Immature natural killer cell (primary cell): ENCODE measurements at regions not wholly inside any gene's neighbourhood (a gene's known extent, or its start where the extent isn't known, plus 50 kb on each side); places are given as distances from the start of the nearest gene placed in this dataset.

ENCODE experiments used
- DNase-seq, 3 donors: peaks; one replicate each; pipeline ENCODE4 v3.0.0; 2022; ENCODE audit warnings: mixed read lengths in 1 of 3
- H3K27ac Mint-ChIP-seq, 6 donors: one replicate each; pipeline ENCODE4 v1.8.0; 2020; ENCODE audit warnings: mixed read lengths in 6 of 6, mild to moderate bottlenecking in 5 of 6, inconsistent platforms in 4 of 6, moderate library complexity in 3 of 6
- H3K27me3 Mint-ChIP-seq, 3 donors: one replicate each; pipeline ENCODE4 v1.8.0; 2020 to 2021; ENCODE audit warnings: low read depth in 3 of 3, mild to moderate bottlenecking in 3 of 3, mixed read lengths in 3 of 3, moderate library complexity in 3 of 3, inconsistent platforms in 1 of 3
- H3K36me3 Mint-ChIP-seq, 3 donors: one replicate each; pipeline ENCODE4 v1.8.0; 2020; ENCODE audit warnings: mixed read lengths in 3 of 3, inconsistent platforms in 2 of 3, mild to moderate bottlenecking in 2 of 3
- H3K4me1 Mint-ChIP-seq, 2 donors: one replicate each; pipeline ENCODE4 v1.8.0; 2020; ENCODE audit warnings: inconsistent platforms in 2 of 2, mild to moderate bottlenecking in 2 of 2, mixed read lengths in 2 of 2, moderate library complexity in 1 of 2
- H3K4me3 Mint-ChIP-seq, 5 donors: one replicate each; pipeline ENCODE4 v1.8.0; 2020; ENCODE audit warnings: mild to moderate bottlenecking in 5 of 5, mixed read lengths in 5 of 5, inconsistent platforms in 3 of 5, moderate library complexity in 3 of 5
- H3K9me3 Mint-ChIP-seq, 6 donors: one replicate each; pipeline ENCODE4 v1.8.0; 2020; ENCODE audit warnings: mild to moderate bottlenecking in 6 of 6, mixed read lengths in 6 of 6, inconsistent platforms in 4 of 6, moderate library complexity in 3 of 6

GRCh38 chr9:16039988-16040761 is 487.3 kb downstream of the CCDC171 start:
- Mint-ChIP-seq H3K4me1 (peaks cover 5 to 7% of the 10 kb centered on the region in 2 donors), H3K27ac (no peak overlapping the region), H3K27me3 (peaks cover 2 to 5% (median 4%) of the 10 kb centered on the region in 3 donors), H3K36me3 (no peaks in the 10 kb centered on the region), H3K9me3 (peaks cover 0 to 10% (median 0%) of the 10 kb centered on the region in 6 donors), H3K4me3 (no peak overlapping the region)
- DNase-seq = no peak

- Mint-ChIP-seq H3K9me3 (peaks cover 0 to 7% (median 0%) of the 10 kb centered on the region in 6 donors), H3K36me3 (no peaks in the 10 kb centered on the region), H3K27me3 (peaks cover 2 to 8% (median 4%) of the 10 kb centered on the region in 3 donors), H3K4me1 (no peaks in the 10 kb centered on the region), H3K27ac (no peak overlapping the region), H3K4me3 (no peak overlapping the region)
- DNase-seq = no peak
Observed at GRCh38 chr9:16043756-16044578, 491.1 kb downstream of the CCDC171 start.

GRCh38 chr9:16044579-16044881 is 491.7 kb downstream of the CCDC171 start:
- H3K4me1 Mint-ChIP-seq = no peaks in the 10 kb centered on the region
- peaks cover 1 to 8% (median 4%) of the 10 kb centered on the region in 3 donors for H3K27me3 Mint-ChIP-seq
- H3K9me3 Mint-ChIP-seq = peaks cover 0 to 7% (median 0%) of the 10 kb centered on the region in 6 donors
- H3K36me3 Mint-ChIP-seq = no peaks in the 10 kb centered on the region
- no peak overlapping the region for H3K27ac Mint-ChIP-seq
- no peak overlapping the region for H3K4me3 Mint-ChIP-seq
- no peak for DNase-seq

GRCh38 chr9:16045651-16046280 is 492.9 kb downstream of the CCDC171 start:
- no peak overlapping the region for H3K27ac Mint-ChIP-seq
- DNase-seq = no peak
- peaks cover 0 to 5% (median 0%) of the 10 kb centered on the region in 6 donors for H3K9me3 Mint-ChIP-seq
- H3K27me3 Mint-ChIP-seq = peaks cover 0 to 8% (median 2%) of the 10 kb centered on the region in 3 donors
- no peaks in the 10 kb centered on the region for H3K36me3 Mint-ChIP-seq
- no peaks in the 10 kb centered on the region for H3K4me1 Mint-ChIP-seq
- H3K4me3 Mint-ChIP-seq = no peak overlapping the region

GRCh38 chr9:16046713-16047112 is 493.9 kb downstream of the CCDC171 start:
- Mint-ChIP-seq H3K27me3 (peaks cover 0 to 5% (median 2%) of the 10 kb centered on the region in 3 donors), H3K4me3 (no peak overlapping the region), H3K36me3 (no peaks in the 10 kb centered on the region), H3K27ac (no peak overlapping the region), H3K9me3 (peaks cover 0 to 2% (median 0%) of the 10 kb centered on the region in 6 donors), H3K4me1 (no peaks in the 10 kb centered on the region)
- DNase-seq = no peak

- no peaks in the 10 kb centered on the region for H3K4me1 Mint-ChIP-seq
- no peak for DNase-seq
- no peak overlapping the region for H3K4me3 Mint-ChIP-seq
- H3K27me3 Mint-ChIP-seq = peaks cover 2 to 5% (median 3%) of the 10 kb centered on the region in 3 donors
- H3K36me3 Mint-ChIP-seq = no peaks in the 10 kb centered on the region
- H3K27ac Mint-ChIP-seq = no peak overlapping the region
- H3K9me3 Mint-ChIP-seq = peaks cover 0 to 2% (median 0%) of the 10 kb centered on the region in 6 donors
Observed at GRCh38 chr9:16048129-16048528, 495.3 kb downstream of the CCDC171 start.

GRCh38 chr9:16052146-16052545 is 499.3 kb downstream of the CCDC171 start:
- Mint-ChIP-seq H3K27me3 (peaks cover 0 to 3% (median 2%) of the 10 kb centered on the region in 3 donors), H3K9me3 (no peaks in the 10 kb centered on the region), H3K27ac (no peak overlapping the region), H3K4me3 (no peak overlapping the region), H3K36me3 (no peaks in the 10 kb centered on the region), H3K4me1 (peaks cover 2 to 4% of the 10 kb centered on the region in 2 donors)
- DNase-seq = no peak

GRCh38 chr9:16052757-16053530 is 500.1 kb downstream of the CCDC171 start:
- Mint-ChIP-seq H3K4me3 (no peak overlapping the region), H3K36me3 (no peaks in the 10 kb centered on the region), H3K9me3 (no peaks in the 10 kb centered on the region), H3K27me3 (peaks cover 0 to 3% (median 0%) of the 10 kb centered on the region in 3 donors), H3K27ac (peak overlapping the region in 1 of 6 donors; percentile 48), H3K4me1 (peaks cover 9 to 12% of the 10 kb centered on the region in 2 donors)
- DNase-seq = no peak

- peak overlapping the region in 4 of 5 donors; percentile 32 to 75 (median 60) for H3K4me3 Mint-ChIP-seq
- no peaks in the 10 kb centered on the region for H3K9me3 Mint-ChIP-seq
- H3K27me3 Mint-ChIP-seq = peaks cover 0 to 3% (median 0%) of the 10 kb centered on the region in 3 donors
- peak overlapping the region in 1 of 6 donors; percentile 41 for H3K27ac Mint-ChIP-seq
- no peaks in the 10 kb centered on the region for H3K36me3 Mint-ChIP-seq
- H3K4me1 Mint-ChIP-seq = peaks cover 19 to 36% of the 10 kb centered on the region in 2 donors
- no peak for DNase-seq
Observed at GRCh38 chr9:16057541-16057940, 504.7 kb downstream of the CCDC171 start.

GRCh38 chr9:16058131-16058549 is 505.3 kb downstream of the CCDC171 start:
- Mint-ChIP-seq H3K9me3 (no peaks in the 10 kb centered on the region), H3K27me3 (no peaks in the 10 kb centered on the region), H3K36me3 (no peaks in the 10 kb centered on the region), H3K4me3 (peak overlapping the region; percentile 43 to 75 (median 72)), H3K27ac (peak overlapping the region in 5 of 6 donors; percentile 8 to 86 (median 56)), H3K4me1 (peaks cover 19 to 36% of the 10 kb centered on the region in 2 donors)
- peak in 2 of 3 donors; percentile 2 to 22 for DNase-seq

GRCh38 chr9:16060436-16061129 is 507.7 kb downstream of the CCDC171 start:
- no peak for DNase-seq
- no peak overlapping the region for H3K27ac Mint-ChIP-seq
- H3K4me1 Mint-ChIP-seq = peaks cover 19 to 36% of the 10 kb centered on the region in 2 donors
- H3K9me3 Mint-ChIP-seq = no peaks in the 10 kb centered on the region
- H3K4me3 Mint-ChIP-seq = no peak overlapping the region
- H3K36me3 Mint-ChIP-seq = no peaks in the 10 kb centered on the region
- peaks cover 0 to 2% (median 0%) of the 10 kb centered on the region in 3 donors for H3K27me3 Mint-ChIP-seq

GRCh38 chr9:16062542-16063240 is 509.8 kb downstream of the CCDC171 start:
- H3K27ac Mint-ChIP-seq = no peak overlapping the region

More at GRCh38 chr9:16062542-16063240, 509.8 kb downstream of the CCDC171 start:
- no peak overlapping the region for H3K4me3 Mint-ChIP-seq
- H3K4me1 Mint-ChIP-seq = peaks cover 11 to 27% of the 10 kb centered on the region in 2 donors
- no peaks in the 10 kb centered on the region for H3K36me3 Mint-ChIP-seq
- no peak for DNase-seq
- no peaks in the 10 kb centered on the region for H3K9me3 Mint-ChIP-seq
- H3K27me3 Mint-ChIP-seq = peaks cover 0 to 2% (median 0%) of the 10 kb centered on the region in 3 donors
